Hepatocyte (in vitro differentiated cells): ENCODE measurements at regions not wholly inside any gene's neighbourhood (a gene's known extent, or its start where the extent isn't known, plus 50 kb on each side); places are given as distances from the start of the nearest gene placed in this dataset.

Experiments used
- EZH2 ChIP-seq: fragments of 200-600 bp; sonication (generic); IDR thresholded peaks from 2 replicates; pipeline ENCODE4 v1.6.1; 2016; ENCODE audit warnings: antibody characterized with exemption, mild to moderate bottlenecking, borderline replicate concordance
- EZH2phosphoT487 ChIP-seq: fragments of 200-600 bp; sonication (generic); IDR thresholded peaks from one replicate; pipeline ENCODE4 v1.6.1; 2018; ENCODE audit warnings: antibody characterized with exemption, mild to moderate bottlenecking, low read depth, moderate library complexity; ENCODE audit not compliant: unreplicated experiment, severe bottlenecking

GRCh38 chr13:76175961-76176725 is 540.0 kb downstream of the LMO7 start:
- TF ChIP-seq EZH2, result no peak
- TF ChIP-seq EZH2phosphoT487, result no peak
